ENCODE measurements at regions not wholly inside any gene's neighbourhood (a gene's known extent, or its start where the extent isn't known, plus 50 kb on each side); places are given as distances from the start of the nearest gene placed in this dataset.

DNA sequence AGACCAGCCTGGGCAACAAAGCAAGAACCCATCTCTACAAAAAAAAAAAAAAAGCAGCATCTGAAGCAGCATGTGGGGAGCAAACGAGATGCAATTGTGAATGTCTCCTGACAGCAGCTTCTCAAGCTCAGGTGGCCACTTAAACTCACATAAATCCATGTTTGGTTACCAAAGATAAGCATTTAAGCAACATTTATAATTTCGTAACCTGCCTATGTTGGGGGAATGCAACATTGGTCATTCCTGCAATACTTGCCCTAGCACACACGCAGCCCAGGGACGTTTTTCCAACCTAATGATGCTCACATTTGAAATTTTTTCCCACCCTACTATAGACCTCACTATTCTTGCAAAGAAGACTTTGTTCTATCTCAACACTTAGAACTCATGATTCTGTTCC, 113.3 kb downstream of the ZFP64 start:
- Histone ChIP-seq H4K8ac (ENCODE audit: low read length) (no peak overlapping the region), H2AK5ac (ENCODE audit: low read length, severe bottlenecking) (no peak overlapping the region), H2BK5ac (ENCODE audit: low read depth, low read length, poor library complexity, severe bottlenecking) (no peak overlapping the region), H3K27ac (ENCODE audit: low read length, poor library complexity, severe bottlenecking) (no peak overlapping the region), H2BK15ac (ENCODE audit: low read depth, poor library complexity, severe bottlenecking) (no peak overlapping the region), H3K14ac (ENCODE audit: low read length in 2 of 2) (no peak overlapping the region), H2AFZ (ENCODE audit: low read depth, low read length) (no peak overlapping the region), H2BK12ac (ENCODE audit: low read length in 2 of 2) (no peak overlapping the region), H2BK120ac (ENCODE audit: low read depth, low read length) (no peak overlapping the region), H3K27me3 (ENCODE audit: control insufficient read depth in 1 of 2, insufficient read depth in 1 of 2, low read length in 2 of 2) (no peaks in the 10 kb centered on the region), H3K4me1 (ENCODE audit: control insufficient read depth, insufficient read depth, low read depth, low read length) (no peaks in the 10 kb centered on the region), H4K91ac (ENCODE audit: low read length) (no peak overlapping the region), H3K4ac (ENCODE audit: low read depth in 1 of 2, low read length in 2 of 2) (no peak overlapping the region), H3K18ac (ENCODE audit: low read depth in 1 of 2, low read length in 2 of 2) (no peak overlapping the region), H3K4me3 (ENCODE audit: insufficient read depth in 1 of 2, low read depth in 1 of 2, low read length in 2 of 2) (no peak overlapping the region), H3K4me2 (ENCODE audit: low read length, poor library complexity, severe bottlenecking) (no peak overlapping the region), H3K79me1 (replicated peaks; ENCODE audit: low read length, poor library complexity, severe bottlenecking) (peaks cover 22% of the 10 kb centered on the region), H3K9me3 (ENCODE audit: control insufficient read depth, low read length) (no peaks in the 10 kb centered on the region), H3K9ac (ENCODE audit: low read length) (no peak overlapping the region), H3K36me3 (ENCODE audit: control insufficient read depth in 1 of 2, insufficient read depth in 2 of 2, low read depth in 1 of 2, low read length in 2 of 2) (peaks cover 0 to 7% of the 10 kb centered on the region in 2 experiments), H3K23ac (ENCODE audit: low read length in 2 of 2) (no peak overlapping the region)
- DNase-seq, result no peak
- 96% methylated on average over 4 of the region's 4 CpGs for WGBS

GRCh38 chr20:52076164-52076563, 115.4 kb downstream of the ZFP64 start:
- WGBS, result no CpG with 5 or more reads among the region's 2 CpGs
- no peak for DNase-seq

DNA sequence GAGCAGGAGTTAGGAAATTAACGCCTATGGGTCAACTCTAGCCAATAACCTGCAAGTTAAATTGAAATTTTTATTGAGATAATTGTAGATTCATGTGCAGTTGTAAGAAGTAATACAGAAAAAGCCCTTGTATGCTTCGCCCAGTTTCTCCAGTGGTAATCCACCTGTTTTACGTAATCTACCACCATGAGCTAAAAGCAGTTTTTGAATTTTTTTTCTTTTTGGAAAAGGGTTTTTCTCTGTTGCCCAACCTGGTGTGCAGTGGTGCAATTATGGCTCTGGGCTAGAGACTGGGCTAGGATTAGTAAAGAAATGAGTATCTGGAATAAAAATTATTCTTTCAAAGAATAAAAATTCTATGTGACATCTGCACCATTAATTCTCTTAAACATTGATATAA, 116.2 kb downstream of the ZFP64 start:
- no peak overlapping the region for H2BK5ac ChIP-seq (ENCODE audit: low read depth, low read length, poor library complexity, severe bottlenecking)
- no peak for DNase-seq
- no peak overlapping the region for H4K8ac ChIP-seq (ENCODE audit: low read length)
- H3K4me2 ChIP-seq (ENCODE audit: low read length, poor library complexity, severe bottlenecking), result no peak overlapping the region
- no peak overlapping the region for H3K14ac ChIP-seq (ENCODE audit: low read length in 2 of 2)
- H2BK12ac ChIP-seq (ENCODE audit: low read length in 2 of 2), result no peak overlapping the region
- H3K27me3 ChIP-seq (ENCODE audit: control insufficient read depth in 1 of 2, insufficient read depth in 1 of 2, low read length in 2 of 2), result no peaks in the 10 kb centered on the region
- no peaks in the 10 kb centered on the region for H3K4me1 ChIP-seq (ENCODE audit: control insufficient read depth, insufficient read depth, low read depth, low read length)
- peaks cover 0 to 14% of the 10 kb centered on the region in 2 experiments for H3K36me3 ChIP-seq (ENCODE audit: control insufficient read depth in 1 of 2, insufficient read depth in 2 of 2, low read depth in 1 of 2, low read length in 2 of 2)
- H3K18ac ChIP-seq (ENCODE audit: low read depth in 1 of 2, low read length in 2 of 2), result no peak overlapping the region
- no peak overlapping the region for H2AK5ac ChIP-seq (ENCODE audit: low read length, severe bottlenecking)
- 93% methylated on average over 2 of the region's 3 CpGs for WGBS
- H3K79me1 ChIP-seq (replicated peaks; ENCODE audit: low read length, poor library complexity, severe bottlenecking), result peaks cover 15% of the 10 kb centered on the region
- no peak overlapping the region for H3K4ac ChIP-seq (ENCODE audit: low read depth in 1 of 2, low read length in 2 of 2)
- H2BK15ac ChIP-seq (ENCODE audit: low read depth, poor library complexity, severe bottlenecking), result no peak overlapping the region
- no peak overlapping the region for H3K9ac ChIP-seq (ENCODE audit: low read length)
- H3K23ac ChIP-seq (ENCODE audit: low read length in 2 of 2), result no peak overlapping the region
- no peak overlapping the region for H2BK120ac ChIP-seq (ENCODE audit: low read depth, low read length)
- H2AFZ ChIP-seq (ENCODE audit: low read depth, low read length), result no peak overlapping the region
- H3K27ac ChIP-seq (ENCODE audit: low read length, poor library complexity, severe bottlenecking), result no peak overlapping the region
- H3K4me3 ChIP-seq (ENCODE audit: insufficient read depth in 1 of 2, low read depth in 1 of 2, low read length in 2 of 2), result no peak overlapping the region
- H3K9me3 ChIP-seq (ENCODE audit: control insufficient read depth, low read length), result peaks cover 5% of the 10 kb centered on the region
- no peak overlapping the region for H4K91ac ChIP-seq (ENCODE audit: low read length)

More at GRCh38 chr20:52076164-52076563, 115.4 kb downstream of the ZFP64 start:
- Histone ChIP-seq H3K18ac (ENCODE audit: low read depth in 1 of 2, low read length in 2 of 2) (no peak overlapping the region), H3K9ac (ENCODE audit: low read length) (no peak overlapping the region), H3K14ac (ENCODE audit: low read length in 2 of 2) (no peak overlapping the region), H2BK120ac (ENCODE audit: low read depth, low read length) (no peak overlapping the region), H3K79me1 (replicated peaks; ENCODE audit: low read length, poor library complexity, severe bottlenecking) (peaks cover 18% of the 10 kb centered on the region), H3K4me3 (ENCODE audit: insufficient read depth in 1 of 2, low read depth in 1 of 2, low read length in 2 of 2) (no peak overlapping the region), H3K27me3 (ENCODE audit: control insufficient read depth in 1 of 2, insufficient read depth in 1 of 2, low read length in 2 of 2) (no peaks in the 10 kb centered on the region), H2BK15ac (ENCODE audit: low read depth, poor library complexity, severe bottlenecking) (no peak overlapping the region), H3K36me3 (ENCODE audit: control insufficient read depth in 1 of 2, insufficient read depth in 2 of 2, low read depth in 1 of 2, low read length in 2 of 2) (peaks cover 0 to 14% of the 10 kb centered on the region in 2 experiments), H2BK12ac (ENCODE audit: low read length in 2 of 2) (no peak overlapping the region), H4K8ac (ENCODE audit: low read length) (no peak overlapping the region), H3K27ac (ENCODE audit: low read length, poor library complexity, severe bottlenecking) (no peak overlapping the region), H2AK5ac (ENCODE audit: low read length, severe bottlenecking) (no peak overlapping the region), H3K4me2 (ENCODE audit: low read length, poor library complexity, severe bottlenecking) (no peak overlapping the region), H3K4ac (ENCODE audit: low read depth in 1 of 2, low read length in 2 of 2) (no peak overlapping the region), H3K9me3 (ENCODE audit: control insufficient read depth, low read length) (peaks cover 2% of the 10 kb centered on the region), H3K4me1 (ENCODE audit: control insufficient read depth, insufficient read depth, low read depth, low read length) (no peaks in the 10 kb centered on the region), H4K91ac (ENCODE audit: low read length) (no peak overlapping the region), H2BK5ac (ENCODE audit: low read depth, low read length, poor library complexity, severe bottlenecking) (no peak overlapping the region), H3K23ac (ENCODE audit: low read length in 2 of 2) (no peak overlapping the region), H2AFZ (ENCODE audit: low read depth, low read length) (no peak overlapping the region)

DNA sequence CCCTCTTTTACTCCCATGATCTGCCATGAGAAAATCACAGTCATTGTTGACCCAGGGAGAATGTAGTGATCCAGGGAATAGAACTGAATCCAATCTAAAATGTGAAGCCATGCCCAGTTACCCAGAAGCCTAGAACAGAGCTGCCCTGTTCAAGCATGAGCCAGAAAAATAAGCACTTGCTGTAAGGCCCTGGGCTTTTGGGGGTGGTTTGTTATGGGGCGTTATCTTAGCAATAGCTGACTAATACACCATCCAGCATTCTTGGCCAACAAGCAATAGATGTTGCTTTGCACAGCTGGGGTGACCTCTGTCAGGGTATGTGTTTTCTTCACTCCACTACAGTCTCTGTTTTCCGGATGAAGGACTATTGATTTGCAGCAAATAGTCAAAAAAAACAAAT, 120.4 kb downstream of the ZFP64 start:
- Histone ChIP-seq H3K14ac (ENCODE audit: low read length in 2 of 2) (no peak overlapping the region), H3K4me2 (ENCODE audit: low read length, poor library complexity, severe bottlenecking) (no peak overlapping the region), H3K9ac (ENCODE audit: low read length) (no peak overlapping the region), H4K91ac (ENCODE audit: low read length) (no peak overlapping the region), H2AK5ac (ENCODE audit: low read length, severe bottlenecking) (no peak overlapping the region), H3K36me3 (ENCODE audit: control insufficient read depth in 1 of 2, insufficient read depth in 2 of 2, low read depth in 1 of 2, low read length in 2 of 2) (peaks cover 0 to 7% of the 10 kb centered on the region in 2 experiments), H3K4me1 (ENCODE audit: control insufficient read depth, insufficient read depth, low read depth, low read length) (no peaks in the 10 kb centered on the region), H2AFZ (ENCODE audit: low read depth, low read length) (no peak overlapping the region), H3K4me3 (ENCODE audit: insufficient read depth in 1 of 2, low read depth in 1 of 2, low read length in 2 of 2) (no peak overlapping the region), H3K79me1 (replicated peaks; ENCODE audit: low read length, poor library complexity, severe bottlenecking) (peaks cover 6% of the 10 kb centered on the region), H3K27me3 (ENCODE audit: control insufficient read depth in 1 of 2, insufficient read depth in 1 of 2, low read length in 2 of 2) (no peaks in the 10 kb centered on the region), H3K23ac (ENCODE audit: low read length in 2 of 2) (no peak overlapping the region), H2BK12ac (ENCODE audit: low read length in 2 of 2) (no peak overlapping the region), H2BK5ac (ENCODE audit: low read depth, low read length, poor library complexity, severe bottlenecking) (no peak overlapping the region), H3K9me3 (ENCODE audit: control insufficient read depth, low read length) (peaks cover 5% of the 10 kb centered on the region), H3K18ac (ENCODE audit: low read depth in 1 of 2, low read length in 2 of 2) (no peak overlapping the region), H3K4ac (ENCODE audit: low read depth in 1 of 2, low read length in 2 of 2) (no peak overlapping the region), H3K27ac (ENCODE audit: low read length, poor library complexity, severe bottlenecking) (no peak overlapping the region), H2BK120ac (ENCODE audit: low read depth, low read length) (no peak overlapping the region), H2BK15ac (ENCODE audit: low read depth, poor library complexity, severe bottlenecking) (no peak overlapping the region), H4K8ac (ENCODE audit: low read length) (no peak overlapping the region)
- WGBS, result no CpG with 5 or more reads among the region's 2 CpGs
- DNase-seq, result no peak

Measured in mesenchymal stem cell (in vitro differentiated cells and primary cell).